ENCODE measurements at regions not wholly inside any gene's neighbourhood (a gene's known extent, or its start where the extent isn't known, plus 50 kb on each side); places are given as distances from the start of the nearest gene placed in this dataset.

- CTCF ChIA-PET, result no interaction called here
- H3K27ac ChIP-seq (ENCODE audit: low read depth, low read length), result no peak overlapping the region
- no peaks in the 10 kb centered on the region for H3K27me3 ChIP-seq (ENCODE audit: control insufficient read depth, insufficient read depth, low read length)
- POLR2A ChIA-PET, result no interaction called here
- TF ChIP-seq, protein P1, sequence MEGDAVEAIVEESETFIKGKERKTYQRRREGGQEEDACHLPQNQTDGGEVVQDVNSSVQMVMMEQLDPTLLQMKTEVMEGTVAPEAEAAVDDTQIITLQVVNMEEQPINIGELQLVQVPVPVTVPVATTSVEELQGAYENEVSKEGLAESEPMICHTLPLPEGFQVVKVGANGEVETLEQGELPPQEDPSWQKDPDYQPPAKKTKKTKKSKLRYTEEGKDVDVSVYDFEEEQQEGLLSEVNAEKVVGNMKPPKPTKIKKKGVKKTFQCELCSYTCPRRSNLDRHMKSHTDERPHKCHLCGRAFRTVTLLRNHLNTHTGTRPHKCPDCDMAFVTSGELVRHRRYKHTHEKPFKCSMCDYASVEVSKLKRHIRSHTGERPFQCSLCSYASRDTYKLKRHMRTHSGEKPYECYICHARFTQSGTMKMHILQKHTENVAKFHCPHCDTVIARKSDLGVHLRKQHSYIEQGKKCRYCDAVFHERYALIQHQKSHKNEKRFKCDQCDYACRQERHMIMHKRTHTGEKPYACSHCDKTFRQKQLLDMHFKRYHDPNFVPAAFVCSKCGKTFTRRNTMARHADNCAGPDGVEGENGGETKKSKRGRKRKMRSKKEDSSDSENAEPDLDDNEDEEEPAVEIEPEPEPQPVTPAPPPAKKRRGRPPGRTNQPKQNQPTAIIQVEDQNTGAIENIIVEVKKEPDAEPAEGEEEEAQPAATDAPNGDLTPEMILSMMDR (IDR thresholded peaks at IDR 0.05; ENCODE audit: low read depth, low read length), result no peak
- H3K9me3 ChIP-seq (ENCODE audit: control insufficient read depth, insufficient read depth, low read length), result peaks cover 26% of the 10 kb centered on the region
- no peak overlapping the region for H3K4me3 ChIP-seq (ENCODE audit: low read depth, low read length)
- DNase-seq (ENCODE audit: low read depth, low spot score), result no peak
Observed at GRCh38 chr10:83522881-83523386, 616.4 kb upstream of the GHITM start.

GRCh38 chr10:83527934-83528333 lies 611.4 kb upstream of the GHITM start:
- Histone ChIP-seq H3K4me3 (ENCODE audit: low read depth, low read length) (no peak overlapping the region), H3K27me3 (ENCODE audit: control insufficient read depth, insufficient read depth, low read length) (no peaks in the 10 kb centered on the region), H3K27ac (ENCODE audit: low read depth, low read length) (no peak overlapping the region), H3K9me3 (ENCODE audit: control insufficient read depth, insufficient read depth, low read length) (peaks cover 18% of the 10 kb centered on the region)
- ChIA-PET CTCF (no interaction called here), POLR2A (no interaction called here)
- TF ChIP-seq, protein P1 (IDR thresholded peaks at IDR 0.05; ENCODE audit: low read depth, low read length), result no peak
- DNase-seq (ENCODE audit: low read depth, low spot score), result no peak

GRCh38 chr10:83533290-83533689 lies 606.0 kb upstream of the GHITM start:
- no peaks in the 10 kb centered on the region for H3K27me3 ChIP-seq (ENCODE audit: control insufficient read depth, insufficient read depth, low read length)
- no peak overlapping the region for H3K4me3 ChIP-seq (ENCODE audit: low read depth, low read length)
- CTCF ChIA-PET, result no interaction called here
- peaks cover 4% of the 10 kb centered on the region; the same call in 1 of the 2 replicates for H3K9me3 ChIP-seq (ENCODE audit: control insufficient read depth, insufficient read depth, low read length)
- H3K27ac ChIP-seq (ENCODE audit: low read depth, low read length), result no peak overlapping the region
- TF ChIP-seq, protein P1 (IDR thresholded peaks at IDR 0.05; ENCODE audit: low read depth, low read length), result no peak
- POLR2A ChIA-PET, result no interaction called here
- no peak for DNase-seq (ENCODE audit: low read depth, low spot score)

DNA sequence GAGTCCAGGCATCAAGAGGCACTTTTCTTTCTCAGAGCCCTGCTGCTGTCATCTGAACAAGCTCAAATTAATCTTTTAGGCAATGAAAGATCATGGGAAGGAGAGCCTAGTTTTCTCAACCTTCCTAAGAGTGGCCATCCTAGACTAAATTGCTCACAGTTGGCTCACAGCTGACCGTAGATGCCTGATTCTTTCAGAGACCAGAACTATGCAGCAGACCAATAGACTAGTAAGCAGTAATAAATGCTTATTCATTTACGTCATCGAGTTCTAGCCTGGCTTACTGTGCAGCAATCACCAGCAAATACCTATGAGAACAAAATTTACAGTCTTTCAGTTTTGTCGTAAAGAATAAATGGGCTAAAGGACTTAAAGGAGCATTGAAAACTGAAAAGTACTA lies 602.9 kb upstream of the GHITM start:
- POLR2A ChIA-PET, result no interaction called here
- Histone ChIP-seq H3K9me3 (ENCODE audit: control insufficient read depth, insufficient read depth, low read length) (peaks cover 7% of the 10 kb centered on the region), H3K4me3 (ENCODE audit: low read depth, low read length) (no peak overlapping the region), H3K27me3 (ENCODE audit: control insufficient read depth, insufficient read depth, low read length) (no peaks in the 10 kb centered on the region), H3K27ac (ENCODE audit: low read depth, low read length) (no peak overlapping the region)
- DNase-seq (ENCODE audit: low read depth, low spot score), result no peak
- TF ChIP-seq, protein P1 (IDR thresholded peaks at IDR 0.05; ENCODE audit: low read depth, low read length), result no peak
- CTCF ChIA-PET, result no interaction called here

DNA sequence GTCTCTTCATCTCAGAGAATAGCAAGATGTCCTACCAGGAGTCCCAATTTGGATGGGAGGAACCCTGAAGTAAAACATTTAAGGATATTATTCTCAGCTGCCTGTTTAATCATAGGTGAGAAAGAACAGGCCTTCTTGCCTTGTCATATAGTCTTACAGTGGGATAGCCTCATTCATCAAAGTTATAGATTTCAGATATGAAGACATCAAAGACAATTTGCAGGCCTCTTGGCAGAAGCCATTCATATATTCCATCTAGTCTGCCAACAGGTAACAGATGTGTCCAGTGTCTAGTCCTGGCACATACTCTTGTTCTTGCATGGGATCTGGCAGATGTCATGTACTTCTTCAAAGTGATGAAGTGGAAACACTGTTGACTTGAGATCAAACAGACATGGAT lies 601.3 kb upstream of the GHITM start:
- DNase-seq (ENCODE audit: low read depth, low spot score), result no peak
- Histone ChIP-seq H3K27ac (ENCODE audit: low read depth, low read length) (no peak overlapping the region), H3K4me3 (ENCODE audit: low read depth, low read length) (no peak overlapping the region), H3K9me3 (ENCODE audit: control insufficient read depth, insufficient read depth, low read length) (peaks cover 7% of the 10 kb centered on the region), H3K27me3 (ENCODE audit: control insufficient read depth, insufficient read depth, low read length) (no peaks in the 10 kb centered on the region)
- CTCF ChIA-PET, result no interaction called here
- TF ChIP-seq, protein P1 (IDR thresholded peaks at IDR 0.05; ENCODE audit: low read depth, low read length), result no peak
- POLR2A ChIA-PET, result no interaction called here
